Loucy (cell line): ENCODE measurements at regions not wholly inside any gene's neighbourhood (a gene's known extent, or its start where the extent isn't known, plus 50 kb on each side); places are given as distances from the start of the nearest gene placed in this dataset.

ENCODE experiments used
- H2AFZ ChIP-seq: fragments of 200-600 bp; sonication (generic); 2 replicates; pipeline ENCODE4 v1.6.0; 2016; ENCODE audit warnings: antibody characterized with exemption, mild to moderate bottlenecking, low read length, moderate library complexity
- H3F3A ChIP-seq: fragments of 200-600 bp; 2 replicates; pipeline ENCODE4 v1.6.0; 2016; ENCODE audit warnings: antibody characterized with exemption, low read depth, mild to moderate bottlenecking
- H3K27me3 ChIP-seq: fragments of 200-600 bp; sonication (generic); 2 replicates; pipeline ENCODE4 v1.6.1; 2014; ENCODE audit warnings: low read length, mild to moderate bottlenecking; ENCODE audit not compliant: insufficient read depth, poor library complexity, severe bottlenecking
- H3K36me3 ChIP-seq: fragments of 200-600 bp; sonication (generic); 2 replicates; pipeline ENCODE4 v1.6.1; 2016; ENCODE audit warnings: low read length; ENCODE audit not compliant: insufficient read depth
- H3K4me1 ChIP-seq: fragments of 200-600 bp; sonication (generic); 2 replicates; pipeline ENCODE4 v1.5.1; 2014; ENCODE audit warnings: low read length, mild to moderate bottlenecking; ENCODE audit not compliant: insufficient read depth, poor library complexity, severe bottlenecking
- H3K4me2 ChIP-seq: fragments of 200-600 bp; sonication (generic); 2 replicates; pipeline ENCODE4 v1.6.0; 2014; ENCODE audit warnings: antibody characterized with exemption, low read length, low read depth, mild to moderate bottlenecking; ENCODE audit not compliant: poor library complexity, severe bottlenecking
- H3K4me3 ChIP-seq: fragments of 200-600 bp; sonication (generic); 2 replicates; pipeline ENCODE4 v1.5.1; 2014; ENCODE audit warnings: low read length, mild to moderate bottlenecking, mixed read lengths; ENCODE audit not compliant: poor library complexity, severe bottlenecking
- H3K79me2 ChIP-seq: fragments of 200-600 bp; sonication (generic); 2 replicates; pipeline ENCODE4 v1.6.1; 2014; ENCODE audit warnings: low read length; ENCODE audit not compliant: insufficient read depth
- H3K9ac ChIP-seq: fragments of 200-600 bp; sonication (generic); 2 replicates; pipeline ENCODE4 v1.6.0; 2014; ENCODE audit warnings: mild to moderate bottlenecking, low read depth, low read length, moderate library complexity; ENCODE audit not compliant: poor library complexity, severe bottlenecking
- H3K9me2 ChIP-seq: fragments of 200-600 bp; sonication (generic); replicated peaks from 2 replicates; pipeline ENCODE4 v1.6.1; 2016; ENCODE audit warnings: low read depth, low read length, mixed read lengths
- H3K9me3 ChIP-seq: fragments of 200-600 bp; sonication (generic); 2 replicates; pipeline ENCODE4 v1.6.1; 2014; ENCODE audit warnings: mild to moderate bottlenecking, antibody characterized with exemption, low read length, low read depth; ENCODE audit not compliant: insufficient read depth
- H4K20me1 ChIP-seq: fragments of 200-600 bp; sonication (generic); 2 replicates; pipeline ENCODE4 v1.6.0; 2014; ENCODE audit warnings: antibody characterized with exemption, low read length, mild to moderate bottlenecking; ENCODE audit not compliant: insufficient read depth, poor library complexity, severe bottlenecking
- EZH2phosphoT487 ChIP-seq: fragments of 200-600 bp; IDR thresholded peaks from 2 replicates; pipeline ENCODE4 v1.6.1; 2018; ENCODE audit warnings: antibody characterized with exemption, mild to moderate bottlenecking, moderate library complexity, borderline replicate concordance
- TF ChIP-seq, protein P1 (sequence below): fragments of 200-600 bp; sonication (generic); conservative IDR thresholded peaks from 2 replicates; pipeline ENCODE4 v1.5.1; 2014; ENCODE audit warnings: mild to moderate bottlenecking, antibody characterized with exemption, low read length

DNA sequence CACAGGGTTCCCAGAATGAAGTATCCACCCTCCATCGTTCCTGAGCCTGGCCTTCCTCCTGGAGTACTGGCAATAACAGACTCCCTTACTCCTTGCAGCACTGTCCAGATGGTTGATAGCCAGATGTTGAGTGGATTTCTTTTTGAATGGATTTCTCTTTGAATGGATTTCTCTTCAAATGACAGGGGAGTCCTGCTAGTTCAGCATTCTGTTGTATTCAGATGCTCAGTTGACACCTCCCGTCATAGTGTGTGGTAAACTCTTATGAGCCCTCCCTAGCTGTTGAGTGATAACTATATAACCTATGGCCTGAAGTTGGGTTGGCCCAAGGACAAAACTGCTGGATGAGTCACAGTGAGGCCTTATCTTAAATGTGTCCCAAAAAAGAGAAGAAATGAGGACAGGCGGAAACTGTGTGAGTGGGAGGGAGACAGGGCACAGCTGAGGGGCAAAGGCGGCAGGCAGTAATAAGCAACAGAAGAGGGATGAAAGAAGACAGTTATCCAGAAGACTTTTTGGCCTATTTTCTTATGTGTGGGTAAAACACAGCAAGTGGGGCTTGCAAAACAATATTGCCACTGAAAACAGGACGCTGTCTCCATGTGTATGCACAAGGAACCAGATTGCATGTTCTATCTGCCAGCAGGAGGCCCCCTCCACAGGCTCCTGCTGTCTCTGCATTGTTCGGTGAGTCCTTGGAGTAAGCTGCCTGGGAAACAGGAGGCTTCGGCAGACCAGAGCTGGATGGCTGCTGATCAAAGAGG is 209.5 kb upstream of the S1PR3 start:
- H3K79me2 ChIP-seq = no peaks in the 10 kb centered on the region
- H3K4me3 ChIP-seq = no peak overlapping the region
- peaks cover 68% of the 10 kb centered on the region for H3K4me1 ChIP-seq
- H3K36me3 ChIP-seq = no peaks in the 10 kb centered on the region
- H3K9me3 ChIP-seq = no peaks in the 10 kb centered on the region
- no peak overlapping the region for H3K9ac ChIP-seq
- TF ChIP-seq, protein P1, sequence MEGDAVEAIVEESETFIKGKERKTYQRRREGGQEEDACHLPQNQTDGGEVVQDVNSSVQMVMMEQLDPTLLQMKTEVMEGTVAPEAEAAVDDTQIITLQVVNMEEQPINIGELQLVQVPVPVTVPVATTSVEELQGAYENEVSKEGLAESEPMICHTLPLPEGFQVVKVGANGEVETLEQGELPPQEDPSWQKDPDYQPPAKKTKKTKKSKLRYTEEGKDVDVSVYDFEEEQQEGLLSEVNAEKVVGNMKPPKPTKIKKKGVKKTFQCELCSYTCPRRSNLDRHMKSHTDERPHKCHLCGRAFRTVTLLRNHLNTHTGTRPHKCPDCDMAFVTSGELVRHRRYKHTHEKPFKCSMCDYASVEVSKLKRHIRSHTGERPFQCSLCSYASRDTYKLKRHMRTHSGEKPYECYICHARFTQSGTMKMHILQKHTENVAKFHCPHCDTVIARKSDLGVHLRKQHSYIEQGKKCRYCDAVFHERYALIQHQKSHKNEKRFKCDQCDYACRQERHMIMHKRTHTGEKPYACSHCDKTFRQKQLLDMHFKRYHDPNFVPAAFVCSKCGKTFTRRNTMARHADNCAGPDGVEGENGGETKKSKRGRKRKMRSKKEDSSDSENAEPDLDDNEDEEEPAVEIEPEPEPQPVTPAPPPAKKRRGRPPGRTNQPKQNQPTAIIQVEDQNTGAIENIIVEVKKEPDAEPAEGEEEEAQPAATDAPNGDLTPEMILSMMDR = peak; percentile 64
- TF ChIP-seq EZH2phosphoT487 = no peak
- H3K4me2 ChIP-seq = no peak overlapping the region
- H3K9me2 ChIP-seq = no peaks in the 10 kb centered on the region
- no peaks in the 10 kb centered on the region for H4K20me1 ChIP-seq
- H2AFZ ChIP-seq = no peak overlapping the region
- H3K27me3 ChIP-seq = no peaks in the 10 kb centered on the region
- peaks cover 14% of the 10 kb centered on the region for H3F3A ChIP-seq

DNA sequence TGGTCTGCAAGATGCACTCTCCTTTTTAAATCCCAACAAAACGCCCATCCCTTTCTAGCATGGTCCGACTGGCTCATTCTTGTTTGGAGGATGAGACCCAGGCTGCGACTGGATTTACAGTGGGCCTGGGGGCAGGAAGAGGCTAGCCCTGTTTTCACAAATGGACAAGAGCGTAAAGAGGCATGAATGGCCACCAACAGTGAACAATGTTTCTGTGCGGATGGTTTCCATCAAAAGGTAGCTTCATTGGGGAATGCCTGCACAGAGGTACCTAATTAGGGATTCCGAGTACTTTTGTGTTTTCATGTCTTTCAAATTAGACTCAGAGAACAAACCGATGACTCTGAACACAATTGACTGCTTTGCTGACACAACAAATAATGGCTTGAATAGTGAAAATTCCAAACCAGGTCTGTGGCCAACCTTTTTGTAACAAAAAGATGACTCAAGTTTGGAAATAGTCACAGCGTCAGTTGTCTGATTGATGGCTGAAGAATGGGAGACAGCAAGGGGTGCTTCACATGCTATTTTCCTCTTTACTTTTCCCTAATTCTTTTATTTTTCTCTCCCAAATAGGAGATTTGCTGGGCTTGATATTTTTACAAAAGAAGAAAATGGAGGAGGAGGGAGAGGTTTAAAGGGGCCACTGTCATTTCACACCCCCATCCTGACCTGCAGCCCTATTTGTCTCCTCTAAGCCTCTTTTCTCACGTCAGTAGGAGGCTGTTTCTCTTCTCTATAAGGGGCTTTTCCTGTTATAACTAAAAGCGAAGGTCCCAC is 208.1 kb upstream of the S1PR3 start:
- Histone ChIP-seq H3K79me2 (no peaks in the 10 kb centered on the region), H3K27me3 (no peaks in the 10 kb centered on the region), H3K9me3 (no peaks in the 10 kb centered on the region), H3K4me3 (no peak overlapping the region), H3K4me1 (peaks cover 68% of the 10 kb centered on the region), H3K4me2 (peak overlapping the region; percentile 35), H2AFZ (peak overlapping the region; percentile 54; the same call in 1 of the 2 replicates), H3F3A (peaks cover 5% of the 10 kb centered on the region; the same call in 1 of the 2 replicates), H3K9ac (peak overlapping the region; percentile 46), H3K36me3 (no peaks in the 10 kb centered on the region), H4K20me1 (no peaks in the 10 kb centered on the region), H3K9me2 (no peaks in the 10 kb centered on the region)
- TF ChIP-seq EZH2phosphoT487 = no peak
- TF ChIP-seq, protein P1 = no peak

DNA sequence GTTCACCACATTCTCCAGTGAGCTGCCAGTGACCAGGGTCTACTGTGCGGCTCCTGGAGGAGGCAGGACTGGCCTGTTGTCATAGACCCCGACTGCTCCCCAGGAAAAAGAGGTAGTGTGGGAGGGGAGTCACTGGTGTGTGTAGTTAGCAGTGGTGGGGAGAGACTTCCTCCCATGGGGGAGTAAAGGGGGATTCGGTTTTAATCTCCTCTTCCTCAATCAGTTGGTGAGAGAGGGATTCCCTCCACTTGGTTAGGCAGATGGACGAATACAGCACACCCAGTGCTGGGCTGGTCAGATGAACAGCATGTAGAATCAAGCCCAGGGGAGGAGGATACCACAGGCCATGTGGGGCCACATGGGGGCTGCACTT is 207.6 kb upstream of the S1PR3 start:
- no peak overlapping the region for H3K4me3 ChIP-seq
- H3K27me3 ChIP-seq = no peaks in the 10 kb centered on the region
- no peaks in the 10 kb centered on the region for H3K9me2 ChIP-seq
- no peak for TF ChIP-seq EZH2phosphoT487
- TF ChIP-seq, protein P1 = no peak
- no peaks in the 10 kb centered on the region for H4K20me1 ChIP-seq
- no peaks in the 10 kb centered on the region for H3K79me2 ChIP-seq
- no peaks in the 10 kb centered on the region for H3K36me3 ChIP-seq
- H3K4me1 ChIP-seq = peaks cover 64% of the 10 kb centered on the region
- peak overlapping the region; percentile 46 for H3K9ac ChIP-seq
- H3K4me2 ChIP-seq = peak overlapping the region; percentile 35
- H3K9me3 ChIP-seq = no peaks in the 10 kb centered on the region
- no peaks in the 10 kb centered on the region for H3F3A ChIP-seq
- peak overlapping the region; percentile 54; the same call in 1 of the 2 replicates for H2AFZ ChIP-seq
